MCF 10A (cell line): ENCODE measurements at regions not wholly inside any gene's neighbourhood (a gene's known extent, or its start where the extent isn't known, plus 50 kb on each side); places are given as distances from the start of the nearest gene placed in this dataset.

Experiments
- BruUV-seq: library from RNA; stranded (reverse); fragments of 400-500 nt; replicated peaks from 2 replicates; lab custom pipeline; 2021; lab: Mats Ljungman, UMichigan
- CTCF ChIA-PET: fragments of 300-600 bp; sonication (Branson Sonifier 250); formaldehyde crosslinking; extraction: SDS; loops from one replicate; lab custom pipeline; 2021; ENCODE audit warnings: antibody characterized with exemption, inconsistent platforms; lab: Yijun Ruan, JAX
- POLR2A ChIA-PET: fragments of 300-600, 350-650 bp; sonication (Branson Sonifier 250); formaldehyde crosslinking; extraction: SDS; loops from one replicate; lab custom pipeline; 2020; ENCODE audit warnings: antibody characterized with exemption, inconsistent platforms; lab: Yijun Ruan, JAX
- DNase-seq: peaks from one replicate; pipeline ENCODE4 v3.0.0-alpha.2; 2018; ENCODE audit not compliant: unreplicated experiment
- H3K27ac Mint-ChIP-seq: one replicate; pipeline ENCODE4 v1.8.0; 2022; ENCODE audit warnings: mild to moderate bottlenecking, low read depth, mixed read lengths; ENCODE audit not compliant: unreplicated experiment
- H3K27me3 Mint-ChIP-seq: one replicate; pipeline ENCODE4 v1.8.0; 2022; ENCODE audit warnings: mixed read lengths; ENCODE audit not compliant: insufficient read depth, unreplicated experiment
- H3K36me3 Mint-ChIP-seq: one replicate; pipeline ENCODE4 v1.8.0; 2022; ENCODE audit warnings: mild to moderate bottlenecking, moderate library complexity, mixed read lengths; ENCODE audit not compliant: insufficient read depth, unreplicated experiment
- H3K4me1 Mint-ChIP-seq: one replicate; pipeline ENCODE4 v1.8.0; 2022; ENCODE audit warnings: mixed read lengths; ENCODE audit not compliant: insufficient read depth, unreplicated experiment
- H3K4me3 Mint-ChIP-seq: one replicate; pipeline ENCODE4 v1.8.0; 2022; ENCODE audit warnings: mild to moderate bottlenecking, moderate library complexity, mixed read lengths; ENCODE audit not compliant: unreplicated experiment
- H3K9me3 Mint-ChIP-seq: one replicate; pipeline ENCODE4 v1.8.0; 2022; ENCODE audit warnings: mixed read lengths; ENCODE audit not compliant: unreplicated experiment
- intact Hi-C: fragments of 100-400 bp; cut with micrococcal nuclease; formaldehyde crosslinking; loops from 2 replicates; pipeline ENCODE4 v1.14.1; 2022
- TF ChIP-seq, protein P1 (sequence below): fragments of 200-600 bp; IDR thresholded peaks from one replicate; pipeline ENCODE4 v1.8.0; 2022; ENCODE audit warnings: antibody characterized with exemption, mild to moderate bottlenecking; ENCODE audit not compliant: unreplicated experiment

DNA sequence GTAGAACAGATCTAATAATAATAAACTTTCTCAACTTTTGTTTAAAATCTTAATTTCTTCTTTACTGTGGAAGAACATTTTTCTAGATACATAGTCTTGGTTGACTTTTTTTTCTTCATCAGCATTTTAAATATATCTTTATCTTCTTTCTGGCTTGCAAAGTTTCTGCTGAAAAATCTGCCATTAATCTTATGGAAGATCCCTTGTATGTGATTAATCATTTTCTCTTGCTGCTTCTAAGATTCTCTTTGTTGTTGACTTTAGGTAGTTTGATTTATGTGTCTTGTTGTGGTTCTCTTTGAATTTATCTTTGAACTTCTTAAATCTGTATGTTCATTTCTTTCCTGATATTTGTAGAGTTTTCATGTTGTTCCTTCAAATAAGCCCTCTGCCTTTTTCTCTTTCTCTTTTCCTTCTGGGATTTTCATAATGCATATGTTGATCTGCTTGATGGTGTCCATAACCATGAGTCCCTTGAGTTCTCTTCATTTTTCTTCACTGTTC is 657.6 kb upstream of the CXADR start:
- intact Hi-C loops, result no loop called here
- Mint-ChIP-seq H3K4me1 (no peaks in the 10 kb centered on the region), H3K4me3 (no peak overlapping the region), H3K36me3 (no peaks in the 10 kb centered on the region), H3K27ac (no peak overlapping the region), H3K27me3 (no peaks in the 10 kb centered on the region), H3K9me3 (peaks cover 9% of the 10 kb centered on the region)
- TF ChIP-seq, protein P1, sequence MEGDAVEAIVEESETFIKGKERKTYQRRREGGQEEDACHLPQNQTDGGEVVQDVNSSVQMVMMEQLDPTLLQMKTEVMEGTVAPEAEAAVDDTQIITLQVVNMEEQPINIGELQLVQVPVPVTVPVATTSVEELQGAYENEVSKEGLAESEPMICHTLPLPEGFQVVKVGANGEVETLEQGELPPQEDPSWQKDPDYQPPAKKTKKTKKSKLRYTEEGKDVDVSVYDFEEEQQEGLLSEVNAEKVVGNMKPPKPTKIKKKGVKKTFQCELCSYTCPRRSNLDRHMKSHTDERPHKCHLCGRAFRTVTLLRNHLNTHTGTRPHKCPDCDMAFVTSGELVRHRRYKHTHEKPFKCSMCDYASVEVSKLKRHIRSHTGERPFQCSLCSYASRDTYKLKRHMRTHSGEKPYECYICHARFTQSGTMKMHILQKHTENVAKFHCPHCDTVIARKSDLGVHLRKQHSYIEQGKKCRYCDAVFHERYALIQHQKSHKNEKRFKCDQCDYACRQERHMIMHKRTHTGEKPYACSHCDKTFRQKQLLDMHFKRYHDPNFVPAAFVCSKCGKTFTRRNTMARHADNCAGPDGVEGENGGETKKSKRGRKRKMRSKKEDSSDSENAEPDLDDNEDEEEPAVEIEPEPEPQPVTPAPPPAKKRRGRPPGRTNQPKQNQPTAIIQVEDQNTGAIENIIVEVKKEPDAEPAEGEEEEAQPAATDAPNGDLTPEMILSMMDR, result no peak
- CTCF ChIA-PET, result no interaction called here
- POLR2A ChIA-PET, result no interaction called here
- DNase-seq, result no peak
- BruUV-seq, result no TSS peak

DNA sequence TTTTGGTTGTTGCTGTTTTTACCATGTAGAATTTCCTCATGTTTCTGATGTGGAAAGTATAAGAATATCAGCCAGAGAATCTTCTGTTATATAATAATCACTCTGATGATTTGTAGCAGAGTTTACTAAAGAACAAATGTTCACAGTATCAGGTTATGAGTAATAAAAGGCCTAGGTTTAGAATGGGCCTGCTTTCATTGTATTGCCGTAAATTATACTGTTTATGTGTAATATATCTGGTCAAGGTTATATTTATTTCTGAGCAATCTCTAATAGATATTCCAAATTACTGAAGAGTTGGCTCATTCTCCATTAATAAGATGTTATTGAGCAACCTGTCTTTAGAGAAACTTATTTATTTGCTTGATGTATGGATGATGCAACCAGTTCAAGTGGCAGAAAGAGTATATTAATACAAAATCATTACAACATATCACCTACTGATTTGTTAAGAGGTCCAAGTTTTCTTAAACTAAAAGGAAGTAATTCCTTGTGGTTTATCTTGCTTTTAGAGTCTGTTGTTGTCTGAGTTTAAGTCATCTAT is 649.4 kb upstream of the CXADR start:
- TF ChIP-seq, protein P1, result no peak
- Mint-ChIP-seq H3K36me3 (no peaks in the 10 kb centered on the region), H3K27me3 (no peaks in the 10 kb centered on the region), H3K4me3 (no peak overlapping the region), H3K4me1 (peaks cover 1% of the 10 kb centered on the region), H3K27ac (no peak overlapping the region), H3K9me3 (no peaks in the 10 kb centered on the region)
- no TSS peak for BruUV-seq
- ChIA-PET POLR2A (no interaction called here), CTCF (no interaction called here)
- intact Hi-C loops, result no loop called here
- DNase-seq, result peak; percentile 33

DNA sequence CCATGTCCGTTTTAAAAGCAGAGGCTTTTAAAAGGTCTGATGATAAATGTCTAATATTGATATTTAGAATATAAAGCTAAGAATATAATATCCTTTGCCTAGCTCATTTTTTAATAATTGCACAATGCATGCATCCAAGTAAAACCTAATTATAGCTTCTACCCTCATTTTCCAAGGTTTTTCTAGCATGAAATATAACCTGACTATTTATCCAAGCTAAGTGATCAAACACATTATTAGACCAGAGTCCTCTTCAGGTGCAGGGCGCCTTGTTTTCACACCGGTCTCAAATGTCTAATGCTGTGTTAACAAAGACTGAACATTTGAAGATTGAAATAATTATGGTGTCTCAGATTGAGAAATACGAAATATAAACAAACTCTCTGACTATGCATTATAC is 648.9 kb upstream of the CXADR start:
- H3K9me3 Mint-ChIP-seq, result no peaks in the 10 kb centered on the region
- H3K27me3 Mint-ChIP-seq, result no peaks in the 10 kb centered on the region
- intact Hi-C loops, result no loop called here
- no peak overlapping the region for H3K4me3 Mint-ChIP-seq
- no peak overlapping the region for H3K27ac Mint-ChIP-seq
- BruUV-seq, result no TSS peak
- H3K4me1 Mint-ChIP-seq, result peaks cover 5% of the 10 kb centered on the region
- no peak for DNase-seq
- CTCF ChIA-PET, result interaction anchor here (1.0 kb wide), 1 partner anchor 8 kb away, joined by 4 read pairs; no protein-coding TSS in a partner anchor
- TF ChIP-seq, protein P1, result no peak
- POLR2A ChIA-PET, result no interaction called here
- no peaks in the 10 kb centered on the region for H3K36me3 Mint-ChIP-seq

DNA sequence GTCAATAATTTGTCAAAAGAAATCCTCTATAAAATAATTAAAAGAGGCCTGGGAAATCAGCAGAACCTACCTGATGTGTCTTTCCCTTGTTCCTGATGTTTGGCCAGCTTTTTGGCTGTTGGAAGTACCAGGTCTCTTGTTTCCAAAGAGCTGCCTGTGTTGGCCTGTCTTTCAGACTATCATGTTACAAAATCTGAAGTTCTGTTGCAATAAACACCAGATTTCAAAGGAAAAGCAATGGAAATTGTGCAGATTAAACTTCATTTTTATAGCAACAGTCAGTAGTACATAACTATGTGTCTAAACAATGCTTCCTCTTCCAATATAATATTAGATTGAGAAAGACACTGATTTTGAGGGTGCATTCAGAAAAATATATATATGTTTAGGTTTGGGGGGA is 647.2 kb upstream of the CXADR start:
- H3K4me1 Mint-ChIP-seq, result peaks cover 11% of the 10 kb centered on the region
- ChIA-PET CTCF (no interaction called here), POLR2A (no interaction called here)
- H3K27me3 Mint-ChIP-seq, result no peaks in the 10 kb centered on the region
- H3K4me3 Mint-ChIP-seq, result no peak overlapping the region
- H3K9me3 Mint-ChIP-seq, result no peaks in the 10 kb centered on the region
- intact Hi-C loops, result no loop called here
- TF ChIP-seq, protein P1, result no peak
- H3K27ac Mint-ChIP-seq, result no peak overlapping the region
- DNase-seq, result peak; percentile 24
- no TSS peak for BruUV-seq
- no peaks in the 10 kb centered on the region for H3K36me3 Mint-ChIP-seq
